GM10266 (cell line): ENCODE measurements at regions not wholly inside any gene's neighbourhood (a gene's known extent, or its start where the extent isn't known, plus 50 kb on each side); places are given as distances from the start of the nearest gene placed in this dataset.

Experiments
- DNase-seq: peaks from one replicate; pipeline ENCODE4 v3.0.0; 2012; ENCODE audit errors: extremely low spot score
- CTCF ChIP-seq: IDR thresholded peaks from 2 replicates; pipeline ENCODE4 v1.5.1; 2012; ENCODE audit warnings: mild to moderate bottlenecking, low read depth; ENCODE audit not compliant: control insufficient read depth, insufficient read depth; ENCODE audit errors: missing control alignments

- no peak for TF ChIP-seq CTCF
- DNase-seq = no peak
Observed at GRCh38 chr1:184329962-184330868, 56.6 kb upstream of the C1orf21 start.

GRCh38 chr1:184330875-184331274 lies 56.0 kb upstream of the C1orf21 start:
- DNase-seq = no peak

More at GRCh38 chr1:184330875-184331274, 56.0 kb upstream of the C1orf21 start:
- no peak for TF ChIP-seq CTCF
